Hepatocyte (in vitro differentiated cells): ENCODE measurements at regions not wholly inside any gene's neighbourhood (a gene's known extent, or its start where the extent isn't known, plus 50 kb on each side); places are given as distances from the start of the nearest gene placed in this dataset.

Experiments
- DNase-seq: peaks from one replicate; pipeline ENCODE4 v3.0.0-alpha.2; 2016; ENCODE audit warnings: low spot score
- H2AFZ ChIP-seq: fragments of 200-600 bp; sonication (generic); 2 replicates; pipeline ENCODE4 v1.6.0; 2016; ENCODE audit warnings: antibody characterized with exemption, mild to moderate bottlenecking
- H3K27ac ChIP-seq: fragments of 200-600 bp; sonication (generic); 2 replicates; pipeline ENCODE4 v1.5.1; 2016; ENCODE audit warnings: mild to moderate bottlenecking
- H3K27me3 ChIP-seq: fragments of 200-600 bp; sonication (generic); 2 replicates; pipeline ENCODE4 v1.6.1; 2016
- H3K36me3 ChIP-seq: fragments of 200-600 bp; sonication (generic); replicated peaks from 2 replicates; pipeline ENCODE4 v1.5.1; 2016; ENCODE audit warnings: low read depth; ENCODE audit not compliant: insufficient read depth
- H3K4me1 ChIP-seq: fragments of 200-600 bp; sonication (generic); 2 replicates; pipeline ENCODE4 v1.5.1; 2016; ENCODE audit warnings: mild to moderate bottlenecking, moderate library complexity; ENCODE audit not compliant: insufficient read depth
- H3K4me2 ChIP-seq: fragments of 200-600 bp; sonication (generic); 2 replicates; pipeline ENCODE4 v1.6.0; 2016
- H3K4me3 ChIP-seq: fragments of 200-600 bp; sonication (generic); 2 replicates; pipeline ENCODE4 v1.5.1; 2016; ENCODE audit warnings: mild to moderate bottlenecking
- H3K79me2 ChIP-seq: fragments of 200-600 bp; sonication (generic); 2 replicates; pipeline ENCODE4 v1.6.0; 2017; ENCODE audit warnings: mild to moderate bottlenecking
- H3K9me2 ChIP-seq: fragments of 200-600 bp; sonication (generic); replicated peaks from 2 replicates; pipeline ENCODE4 v1.6.0; 2017; ENCODE audit warnings: mild to moderate bottlenecking; ENCODE audit not compliant: insufficient read depth
- H3K9me3 ChIP-seq: fragments of 200-600 bp; sonication (generic); 2 replicates; pipeline ENCODE4 v1.5.1; 2016; ENCODE audit warnings: low read depth, mild to moderate bottlenecking
- H4K20me1 ChIP-seq: fragments of 200-600 bp; sonication (generic); 2 replicates; pipeline ENCODE4 v1.6.0; 2016; ENCODE audit warnings: mild to moderate bottlenecking; ENCODE audit not compliant: insufficient read depth, poor library complexity, severe bottlenecking
- EZH2 ChIP-seq: fragments of 200-600 bp; sonication (generic); IDR thresholded peaks from 2 replicates; pipeline ENCODE4 v1.6.1; 2016; ENCODE audit warnings: antibody characterized with exemption, mild to moderate bottlenecking, borderline replicate concordance
- EZH2phosphoT487 ChIP-seq: fragments of 200-600 bp; sonication (generic); IDR thresholded peaks from one replicate; pipeline ENCODE4 v1.6.1; 2018; ENCODE audit warnings: antibody characterized with exemption, mild to moderate bottlenecking, low read depth, moderate library complexity; ENCODE audit not compliant: unreplicated experiment, severe bottlenecking
- WGBS: methylation state at CpG from one replicate; pipeline ENCODE4 v1.1.6; 2016; ENCODE audit warnings: low lambda C conversion rate; ENCODE audit errors: missing lambda C conversion rate; 5-methylcytosine and 5-hydroxymethylcytosine counted together
- TF ChIP-seq, protein P1 (sequence below): fragments of 200-600 bp; sonication (generic); IDR thresholded peaks from 2 replicates; pipeline ENCODE4 v1.5.1; 2016; ENCODE audit warnings: antibody characterized with exemption, mild to moderate bottlenecking; ENCODE audit not compliant: poor library complexity

DNA sequence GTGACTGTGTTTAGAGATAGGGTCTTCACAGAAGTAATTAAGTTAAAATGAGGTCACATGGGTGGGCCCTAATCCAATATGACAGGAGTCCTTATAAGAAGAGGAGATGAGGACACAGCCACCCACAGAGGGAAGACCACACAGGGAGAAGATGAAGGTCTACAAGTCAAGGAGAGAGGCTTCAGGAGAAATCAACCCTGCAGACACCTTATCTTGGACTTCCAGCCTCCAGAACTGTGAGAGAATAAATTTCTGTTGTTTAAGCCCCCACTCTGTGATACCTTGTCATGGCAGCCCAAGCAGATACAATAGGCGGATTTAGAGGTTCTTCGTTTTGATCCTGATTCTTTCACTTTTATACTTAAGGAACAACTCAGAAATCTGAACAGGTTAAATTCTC lies 63.5 kb upstream of the NEDD9 start:
- Histone ChIP-seq H2AFZ (no peak overlapping the region), H4K20me1 (no peaks in the 10 kb centered on the region), H3K79me2 (no peaks in the 10 kb centered on the region), H3K4me1 (peaks cover 22% of the 10 kb centered on the region), H3K4me2 (no peak overlapping the region), H3K27ac (no peak overlapping the region), H3K9me3 (no peaks in the 10 kb centered on the region), H3K36me3 (no peaks in the 10 kb centered on the region), H3K4me3 (no peak overlapping the region), H3K9me2 (no peaks in the 10 kb centered on the region), H3K27me3 (no peaks in the 10 kb centered on the region)
- TF ChIP-seq EZH2phosphoT487 (no peak), EZH2 (no peak)
- TF ChIP-seq, protein P1, sequence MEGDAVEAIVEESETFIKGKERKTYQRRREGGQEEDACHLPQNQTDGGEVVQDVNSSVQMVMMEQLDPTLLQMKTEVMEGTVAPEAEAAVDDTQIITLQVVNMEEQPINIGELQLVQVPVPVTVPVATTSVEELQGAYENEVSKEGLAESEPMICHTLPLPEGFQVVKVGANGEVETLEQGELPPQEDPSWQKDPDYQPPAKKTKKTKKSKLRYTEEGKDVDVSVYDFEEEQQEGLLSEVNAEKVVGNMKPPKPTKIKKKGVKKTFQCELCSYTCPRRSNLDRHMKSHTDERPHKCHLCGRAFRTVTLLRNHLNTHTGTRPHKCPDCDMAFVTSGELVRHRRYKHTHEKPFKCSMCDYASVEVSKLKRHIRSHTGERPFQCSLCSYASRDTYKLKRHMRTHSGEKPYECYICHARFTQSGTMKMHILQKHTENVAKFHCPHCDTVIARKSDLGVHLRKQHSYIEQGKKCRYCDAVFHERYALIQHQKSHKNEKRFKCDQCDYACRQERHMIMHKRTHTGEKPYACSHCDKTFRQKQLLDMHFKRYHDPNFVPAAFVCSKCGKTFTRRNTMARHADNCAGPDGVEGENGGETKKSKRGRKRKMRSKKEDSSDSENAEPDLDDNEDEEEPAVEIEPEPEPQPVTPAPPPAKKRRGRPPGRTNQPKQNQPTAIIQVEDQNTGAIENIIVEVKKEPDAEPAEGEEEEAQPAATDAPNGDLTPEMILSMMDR = no peak
- DNase-seq = no peak
- WGBS = 100% methylated on average over 2 of the region's 2 CpGs

DNA sequence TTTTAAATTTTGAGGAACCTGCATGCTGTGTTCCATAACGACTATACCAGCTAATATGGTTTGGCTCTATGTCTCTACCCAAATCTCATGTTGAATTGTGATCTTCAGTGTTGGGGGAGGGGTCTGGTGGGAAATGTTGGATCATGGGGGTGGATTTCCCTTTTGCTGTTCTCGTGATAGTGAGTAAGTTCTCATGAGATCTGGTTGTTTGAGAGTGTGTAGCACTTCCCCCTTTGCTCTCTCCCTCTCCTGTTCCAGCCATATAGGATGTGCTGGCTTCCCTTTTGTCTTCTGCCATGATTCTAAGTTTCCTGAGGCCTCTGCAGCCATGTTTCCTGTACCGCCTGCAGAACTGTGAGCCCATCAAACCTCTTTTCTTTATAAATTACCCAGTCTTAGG lies 61.8 kb upstream of the NEDD9 start:
- no peaks in the 10 kb centered on the region for H4K20me1 ChIP-seq
- no peak for DNase-seq
- TF ChIP-seq, protein P1 = no peak
- TF ChIP-seq EZH2 (no peak), EZH2phosphoT487 (no peak)
- no peak overlapping the region for H3K27ac ChIP-seq
- H3K4me3 ChIP-seq = no peak overlapping the region
- H3K27me3 ChIP-seq = no peaks in the 10 kb centered on the region
- no peaks in the 10 kb centered on the region for H3K79me2 ChIP-seq
- H3K9me2 ChIP-seq = no peaks in the 10 kb centered on the region
- 88% methylated on average over 3 of the region's 3 CpGs for WGBS
- no peaks in the 10 kb centered on the region for H3K36me3 ChIP-seq
- no peak overlapping the region for H3K4me2 ChIP-seq
- peaks cover 19% of the 10 kb centered on the region for H3K4me1 ChIP-seq
- H3K9me3 ChIP-seq = no peaks in the 10 kb centered on the region
- H2AFZ ChIP-seq = no peak overlapping the region

DNA sequence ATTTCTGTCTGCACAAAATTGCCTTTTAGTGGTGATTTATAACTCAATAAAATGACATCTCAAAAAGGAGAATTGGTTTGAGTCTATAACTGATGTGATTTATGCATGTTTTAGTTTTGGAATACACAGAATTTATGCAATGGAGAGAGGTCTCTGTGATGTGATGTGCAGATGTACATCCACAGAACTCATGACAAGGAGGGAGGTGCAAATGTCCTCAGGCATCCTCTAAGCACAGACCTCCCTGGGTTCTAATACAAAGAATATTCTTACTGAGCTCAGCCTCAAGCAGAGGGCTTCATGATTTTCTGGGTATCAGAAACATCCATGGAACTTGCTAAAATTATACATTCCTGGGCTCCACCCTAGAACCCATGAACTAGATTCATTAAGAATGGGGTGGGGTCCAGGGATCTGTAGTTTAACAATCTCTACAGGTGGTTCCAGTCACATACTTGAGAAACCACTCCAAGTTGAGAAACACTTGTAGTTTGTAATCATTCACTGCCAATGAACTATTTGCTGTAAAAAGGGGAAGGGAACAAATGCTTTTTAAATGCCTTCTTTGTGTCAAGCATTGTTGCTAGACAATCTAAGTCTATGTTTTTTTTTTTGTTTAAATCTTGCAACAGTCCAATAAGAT lies 60.2 kb upstream of the NEDD9 start:
- H3K27me3 ChIP-seq = no peaks in the 10 kb centered on the region

More for the DNA sequence above, 60.2 kb upstream of the NEDD9 start:
- Histone ChIP-seq H3K27ac (peak overlapping the region; percentile 54), H3K4me1 (peaks cover 22% of the 10 kb centered on the region), H2AFZ (no peak overlapping the region), H3K4me2 (peak overlapping the region; percentile 15), H4K20me1 (no peaks in the 10 kb centered on the region), H3K79me2 (no peaks in the 10 kb centered on the region), H3K9me2 (no peaks in the 10 kb centered on the region), H3K4me3 (no peak overlapping the region), H3K36me3 (no peaks in the 10 kb centered on the region), H3K9me3 (no peaks in the 10 kb centered on the region)
- TF ChIP-seq, protein P1 = no peak
- TF ChIP-seq EZH2phosphoT487 = no peak
- TF ChIP-seq EZH2 = no peak
- no peak for DNase-seq
